PC-9 (cell line): ENCODE measurements at regions not wholly inside any gene's neighbourhood (a gene's known extent, or its start where the extent isn't known, plus 50 kb on each side); places are given as distances from the start of the nearest gene placed in this dataset.

Experiments used
- EZH2 ChIP-seq: fragments of 200-600 bp; sonication (generic); IDR thresholded peaks from 2 replicates; pipeline ENCODE4 v1.8.0; 2017; ENCODE audit warnings: antibody characterized with exemption, low read depth
- TF ChIP-seq, protein P1 (sequence below): fragments of 200-600 bp; sonication (generic); conservative IDR thresholded peaks from 2 replicates; pipeline ENCODE4 v1.6.1; 2017; ENCODE audit warnings: mixed run types, antibody characterized with exemption, mild to moderate bottlenecking, moderate library complexity

DNA sequence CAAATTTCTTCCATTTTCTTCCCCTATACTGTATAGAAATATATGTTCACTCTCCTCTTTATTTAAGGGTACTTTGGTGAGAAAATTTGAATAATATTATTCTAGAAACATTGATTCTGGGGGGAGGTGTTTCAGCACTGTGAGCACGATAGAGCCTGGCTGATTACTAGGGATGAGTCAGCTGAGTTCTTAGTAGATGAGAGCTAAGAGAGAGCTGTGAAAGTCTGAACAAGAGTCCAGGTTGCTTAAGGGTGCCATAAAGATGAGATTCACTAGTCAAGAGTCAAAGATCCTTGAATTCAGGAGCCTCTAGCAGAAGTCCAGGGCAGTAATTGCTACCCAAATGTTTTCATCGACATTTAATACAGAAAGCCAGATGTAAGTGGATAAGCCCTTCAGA lies 756.6 kb upstream of the API5 start:
- TF ChIP-seq, protein P1, sequence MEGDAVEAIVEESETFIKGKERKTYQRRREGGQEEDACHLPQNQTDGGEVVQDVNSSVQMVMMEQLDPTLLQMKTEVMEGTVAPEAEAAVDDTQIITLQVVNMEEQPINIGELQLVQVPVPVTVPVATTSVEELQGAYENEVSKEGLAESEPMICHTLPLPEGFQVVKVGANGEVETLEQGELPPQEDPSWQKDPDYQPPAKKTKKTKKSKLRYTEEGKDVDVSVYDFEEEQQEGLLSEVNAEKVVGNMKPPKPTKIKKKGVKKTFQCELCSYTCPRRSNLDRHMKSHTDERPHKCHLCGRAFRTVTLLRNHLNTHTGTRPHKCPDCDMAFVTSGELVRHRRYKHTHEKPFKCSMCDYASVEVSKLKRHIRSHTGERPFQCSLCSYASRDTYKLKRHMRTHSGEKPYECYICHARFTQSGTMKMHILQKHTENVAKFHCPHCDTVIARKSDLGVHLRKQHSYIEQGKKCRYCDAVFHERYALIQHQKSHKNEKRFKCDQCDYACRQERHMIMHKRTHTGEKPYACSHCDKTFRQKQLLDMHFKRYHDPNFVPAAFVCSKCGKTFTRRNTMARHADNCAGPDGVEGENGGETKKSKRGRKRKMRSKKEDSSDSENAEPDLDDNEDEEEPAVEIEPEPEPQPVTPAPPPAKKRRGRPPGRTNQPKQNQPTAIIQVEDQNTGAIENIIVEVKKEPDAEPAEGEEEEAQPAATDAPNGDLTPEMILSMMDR: no peak
- TF ChIP-seq EZH2: no peak
